ENCODE measurements at regions not wholly inside any gene's neighbourhood (a gene's known extent, or its start where the extent isn't known, plus 50 kb on each side); places are given as distances from the start of the nearest gene placed in this dataset.
"Not testable (repeated sequence)": the region's sequence is repeated elsewhere in the genome, so short reads cannot be mapped to it uniquely, and the experiment has no call there.

GRCh38 chr14:106257569-106257994 is 731.2 kb downstream of the TMEM121 start:
- H3K4me1 ChIP-seq (ENCODE audit: low read depth); H3K9me3 ChIP-seq; H3K36me3 ChIP-seq (ENCODE audit: low read depth); intact Hi-C loops (cut with DNase I, micrococcal nuclease); H3K4me3 ChIP-seq: not testable (repeated sequence)
- ATAC-seq (peak; percentile 63), DNase-seq (peak; percentile 56 to 80 (median 77))
- TF ChIP-seq CTCF (IDR thresholded peaks at IDR 0.05), result peak; percentile 40

GRCh38 chr14:106268013-106268727 is 741.8 kb downstream of the TMEM121 start:
- ATAC-seq (no peak), DNase-seq (peak; percentile 49 to 56 (median 50))
- intact Hi-C loops (cut with DNase I, micrococcal nuclease), result no loop called here
- TF ChIP-seq CTCF (IDR thresholded peaks at IDR 0.05), result no peak
- no peaks in the 10 kb centered on the region for H3K9me3 ChIP-seq
- H3K4me3 ChIP-seq, result no peak overlapping the region
- H3K4me1 ChIP-seq (ENCODE audit: low read depth), result no peaks in the 10 kb centered on the region
- no peaks in the 10 kb centered on the region for H3K36me3 ChIP-seq (ENCODE audit: low read depth)

GRCh38 chr14:106269029-106269428 is 742.6 kb downstream of the TMEM121 start:
- no peaks in the 10 kb centered on the region for H3K4me1 ChIP-seq (ENCODE audit: low read depth)
- no peak overlapping the region for H3K4me3 ChIP-seq
- no peaks in the 10 kb centered on the region for H3K36me3 ChIP-seq (ENCODE audit: low read depth)
- ATAC-seq, result no peak
- no peaks in the 10 kb centered on the region for H3K9me3 ChIP-seq
- no peak for TF ChIP-seq CTCF (IDR thresholded peaks at IDR 0.05)
- intact Hi-C loops (cut with DNase I, micrococcal nuclease), result no loop called here
- DNase-seq, result no peak

GRCh38 chr14:106269451-106270204 is 743.2 kb downstream of the TMEM121 start:
- H3K4me3 ChIP-seq, result no peak overlapping the region
- intact Hi-C loops (cut with DNase I, micrococcal nuclease), result no loop called here
- no peaks in the 10 kb centered on the region for H3K9me3 ChIP-seq
- no peak for TF ChIP-seq CTCF (IDR thresholded peaks at IDR 0.05)
- ATAC-seq, result no peak
- DNase-seq, result no peak
- no peaks in the 10 kb centered on the region for H3K36me3 ChIP-seq (ENCODE audit: low read depth)
- no peaks in the 10 kb centered on the region for H3K4me1 ChIP-seq (ENCODE audit: low read depth)

GRCh38 chr14:106270476-106271121 is 744.2 kb downstream of the TMEM121 start:
- DNase-seq; H3K36me3 ChIP-seq (ENCODE audit: low read depth); ATAC-seq; intact Hi-C loops (cut with DNase I, micrococcal nuclease); H3K9me3 ChIP-seq; H3K4me3 ChIP-seq; H3K4me1 ChIP-seq (ENCODE audit: low read depth): not testable (repeated sequence)

Measured in mucosa of descending colon (tissue), 3 donors.